NCI-H2171 (cell line): ENCODE measurements at regions not wholly inside any gene's neighbourhood (a gene's known extent, or its start where the extent isn't known, plus 50 kb on each side); places are given as distances from the start of the nearest gene placed in this dataset.
"Not testable (repeated sequence)": the region's sequence is repeated elsewhere in the genome, so short reads cannot be mapped to it uniquely, and the experiment has no call there.

Experiments
- DNase-seq: peaks from one replicate; lab custom pipeline; 2025; lab: John Stamatoyannopoulos, UW

DNA sequence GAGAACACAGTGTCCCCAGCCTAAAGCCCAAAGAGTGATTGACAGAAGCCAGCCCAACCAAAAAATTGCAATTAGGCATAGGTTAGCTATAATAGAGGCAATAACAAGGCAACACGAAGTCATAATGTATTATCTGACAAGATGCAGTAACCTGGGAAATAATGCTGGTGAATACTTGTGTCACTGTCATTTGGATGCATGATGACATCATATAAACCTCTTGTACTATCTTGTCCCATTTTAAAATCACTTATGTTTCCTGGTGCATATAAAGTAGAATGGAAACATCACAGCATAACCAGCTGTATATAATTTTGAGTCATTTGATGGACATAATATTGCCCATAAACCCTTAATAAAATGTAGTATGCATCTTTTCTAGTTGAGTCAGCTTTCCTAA lies 1138.3 kb upstream of the LRRTM3 start:
- no peak for DNase-seq

DNA sequence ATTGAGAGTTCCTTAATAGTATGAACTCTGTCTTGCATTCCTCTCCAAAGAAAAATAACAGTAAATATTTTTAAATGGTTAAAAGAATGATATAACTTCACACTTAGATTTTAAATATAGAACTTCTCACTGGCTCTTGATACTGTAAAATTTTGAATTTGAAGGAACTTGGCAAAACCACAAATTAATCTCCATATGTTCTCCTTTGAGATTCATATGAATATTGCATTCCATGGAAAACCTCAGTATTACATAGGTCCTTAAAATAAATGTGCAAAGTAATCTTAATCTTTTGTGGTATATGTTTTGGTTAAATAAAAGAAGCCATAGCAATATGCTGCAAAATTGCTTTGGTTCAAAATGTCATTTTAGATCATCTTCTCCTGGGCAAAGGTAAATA lies 1137.6 kb upstream of the LRRTM3 start:
- no peak for DNase-seq

DNA sequence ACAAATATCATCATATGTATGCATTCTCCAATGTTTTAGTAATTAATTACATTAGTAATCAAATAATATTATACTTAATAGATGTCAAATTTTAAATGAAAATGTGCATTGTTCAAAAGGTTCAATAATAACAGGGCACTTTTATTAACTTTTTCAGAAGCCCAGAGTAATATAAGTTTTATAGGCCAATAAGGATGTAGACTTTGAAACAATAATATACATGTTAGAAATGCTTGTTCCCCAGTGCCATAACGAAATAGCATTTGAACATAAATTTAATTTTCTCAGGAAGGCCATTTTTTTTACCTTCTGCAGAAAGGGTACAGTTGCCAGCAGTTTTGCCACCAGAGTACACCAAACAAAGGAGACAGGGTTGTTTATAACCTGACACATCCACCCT lies 1133.9 kb upstream of the LRRTM3 start:
- DNase-seq: no peak

DNA sequence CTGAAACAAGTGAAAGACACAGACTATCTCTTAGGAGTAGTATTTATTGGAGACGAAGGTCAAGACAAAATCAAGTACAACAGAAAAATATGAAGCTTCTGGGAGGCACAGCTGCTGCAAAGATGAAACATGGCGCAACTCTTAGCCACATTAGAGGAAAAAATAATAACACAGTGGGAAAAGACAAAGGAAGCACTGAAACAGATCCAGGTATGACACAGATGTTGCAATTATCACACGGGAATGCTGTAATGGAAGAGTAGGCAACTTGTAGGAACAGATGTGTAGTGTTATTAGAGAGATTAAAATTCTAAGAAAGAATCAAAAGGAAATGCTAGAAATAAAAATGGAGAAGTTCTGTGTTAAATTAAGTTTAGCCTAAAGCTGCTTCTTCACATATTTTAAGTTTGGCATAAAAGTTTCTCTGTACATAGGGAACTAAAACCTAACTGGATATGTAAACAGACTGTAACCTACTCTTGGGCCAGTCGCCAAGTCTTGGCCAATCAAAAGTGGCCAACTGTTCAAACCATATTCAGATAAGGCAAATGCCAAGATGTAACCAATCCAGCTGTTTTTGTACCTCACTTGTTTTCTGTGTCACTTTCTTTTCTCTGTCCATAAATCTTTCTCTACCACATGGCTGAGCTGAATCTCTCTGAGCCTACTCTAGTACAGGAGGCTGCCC lies 1132.0 kb upstream of the LRRTM3 start:
- DNase-seq: no peak

DNA sequence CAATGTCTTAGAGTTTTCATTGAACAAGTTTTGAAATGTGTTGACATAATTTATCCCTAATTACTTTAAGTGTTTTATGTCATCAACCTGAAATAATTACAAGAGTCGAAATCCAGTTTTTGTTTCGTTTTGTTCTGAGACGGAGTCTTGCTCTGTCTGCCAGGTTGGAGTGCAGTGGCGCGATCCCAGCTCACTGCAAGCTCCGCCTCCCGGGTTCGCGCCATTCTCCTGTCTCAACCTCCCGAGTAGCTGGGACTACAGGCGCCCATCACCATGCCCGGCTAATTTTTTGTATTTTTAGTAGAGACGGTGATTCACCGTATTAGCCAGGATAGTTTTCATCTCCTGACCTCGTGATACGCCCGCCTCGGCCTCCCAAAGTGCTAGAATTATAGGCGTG lies 1131.0 kb upstream of the LRRTM3 start:
- not testable (repeated sequence) for DNase-seq

DNA sequence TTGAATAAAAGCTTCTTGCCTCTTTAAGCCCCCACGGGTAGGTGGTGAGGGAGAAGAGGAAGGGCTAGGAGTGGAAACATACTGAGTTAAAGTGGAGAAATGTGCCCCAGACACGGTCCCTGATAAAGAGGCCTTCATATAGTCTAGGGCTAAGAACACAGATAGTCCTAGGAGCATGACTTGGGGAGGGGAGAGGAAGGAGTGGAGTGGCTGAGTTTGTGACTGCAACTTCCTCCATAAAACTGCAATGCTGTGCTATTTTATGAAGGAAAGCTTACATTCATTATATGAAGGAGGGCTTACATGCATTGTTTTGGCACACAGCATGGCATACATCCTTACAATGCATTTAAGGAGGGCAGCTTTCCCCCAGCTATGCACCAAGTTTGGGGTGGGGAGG lies 1129.4 kb upstream of the LRRTM3 start:
- DNase-seq: no peak

DNA sequence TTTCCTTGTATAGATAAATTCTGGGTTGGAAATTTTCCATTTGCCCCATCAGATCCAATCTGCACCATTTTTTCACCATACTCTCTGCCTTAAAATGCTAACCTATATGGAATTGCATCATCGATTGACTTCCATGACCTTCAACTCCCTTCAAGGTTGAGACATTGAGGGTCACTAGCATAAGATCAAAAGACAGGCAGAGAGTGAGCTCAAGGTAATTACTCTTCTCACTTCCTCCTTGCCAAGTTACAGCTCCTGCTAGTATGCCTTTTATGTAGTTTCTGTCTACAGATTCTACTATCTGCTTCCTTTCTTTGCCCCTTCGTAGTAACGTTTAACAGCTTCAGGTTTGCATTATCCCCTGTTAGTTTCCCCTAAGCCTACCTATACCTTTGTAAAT lies 1127.7 kb upstream of the LRRTM3 start:
- no peak for DNase-seq

DNA sequence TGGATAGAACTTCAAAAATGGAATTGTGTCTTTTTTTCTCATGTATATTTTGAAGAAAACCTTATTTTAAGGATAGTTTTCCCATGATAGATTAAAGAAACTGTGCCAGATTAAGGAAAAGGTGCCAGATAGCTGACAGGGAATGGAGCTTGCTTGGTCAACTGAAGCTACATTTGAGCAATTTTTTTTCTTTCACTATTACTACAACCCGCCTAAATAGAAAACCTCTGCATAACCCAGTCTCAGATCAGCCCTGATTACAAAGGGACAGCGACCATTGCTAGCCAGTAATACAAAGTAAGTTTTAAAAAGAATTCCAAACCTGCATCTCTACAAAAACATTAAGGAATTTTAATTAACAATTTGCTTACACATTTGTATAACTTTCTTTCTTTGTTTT lies 1123.4 kb upstream of the LRRTM3 start:
- DNase-seq: no peak

DNA sequence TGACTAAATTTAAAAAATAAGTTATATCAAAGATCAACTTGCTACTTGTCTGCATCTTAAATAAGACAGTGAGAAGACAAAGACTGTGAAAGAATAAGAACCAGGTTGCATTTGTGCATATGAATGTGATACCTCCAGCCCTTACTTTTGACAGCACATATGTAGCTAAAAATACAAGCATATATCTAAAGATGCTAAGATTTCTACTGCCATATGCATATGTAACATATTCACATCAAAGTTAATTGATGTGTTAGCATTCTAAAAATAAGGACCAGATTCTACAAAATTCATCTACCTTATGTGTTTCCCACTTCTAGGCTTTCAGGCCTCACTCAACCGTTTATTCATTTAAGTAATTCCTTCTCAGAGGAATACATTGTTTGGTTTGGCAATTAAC lies 1120.3 kb upstream of the LRRTM3 start:
- no peak for DNase-seq

DNA sequence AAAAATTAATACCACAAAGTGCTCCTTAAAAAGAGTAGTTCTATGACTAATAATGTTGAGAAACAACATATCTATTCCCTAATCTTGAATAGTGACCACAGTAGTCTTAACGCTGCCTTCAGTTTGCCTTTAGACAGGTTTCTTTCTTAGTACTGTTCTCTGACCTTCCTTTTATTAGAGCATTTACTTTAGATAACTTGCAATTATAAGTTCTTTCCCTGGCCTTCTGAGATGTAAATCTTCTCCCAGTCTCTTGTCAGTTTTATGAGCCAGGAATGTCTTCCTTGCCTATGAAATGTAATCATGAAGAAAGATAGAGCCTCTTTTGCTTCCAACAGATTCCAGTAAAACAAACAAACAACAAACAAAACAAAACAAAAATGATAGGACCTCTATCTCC lies 1119.8 kb upstream of the LRRTM3 start:
- no peak for DNase-seq

DNA sequence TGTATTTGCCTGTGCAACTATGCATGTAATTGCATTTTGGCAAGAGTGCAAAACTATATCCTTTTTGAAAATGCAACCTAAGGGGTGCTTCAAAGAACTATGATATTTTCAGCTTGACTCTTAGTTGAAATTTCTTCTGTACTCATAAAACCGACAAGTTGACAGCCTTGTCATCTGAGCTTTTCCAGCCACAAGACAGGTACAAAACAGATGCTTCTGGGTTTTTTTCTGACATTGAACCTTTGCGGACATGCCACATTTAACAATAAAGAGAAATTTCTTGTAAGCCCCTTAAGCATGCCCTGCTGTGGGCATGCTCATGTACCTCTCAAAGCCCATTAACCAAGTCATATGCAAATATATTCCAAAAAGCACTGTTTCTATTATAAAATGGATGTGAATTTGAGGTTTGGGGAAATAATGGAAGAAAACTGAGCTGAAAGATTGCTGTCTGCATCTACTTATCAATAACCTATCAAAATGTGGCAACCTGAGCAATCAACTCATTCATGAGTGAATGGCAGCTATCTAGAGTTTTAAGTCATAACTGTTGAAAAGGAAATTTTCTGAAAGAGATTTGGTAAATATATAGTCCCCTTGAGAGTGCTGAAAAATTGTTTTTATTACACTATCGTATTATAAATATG lies 1117.0 kb upstream of the LRRTM3 start:
- no peak for DNase-seq

DNA sequence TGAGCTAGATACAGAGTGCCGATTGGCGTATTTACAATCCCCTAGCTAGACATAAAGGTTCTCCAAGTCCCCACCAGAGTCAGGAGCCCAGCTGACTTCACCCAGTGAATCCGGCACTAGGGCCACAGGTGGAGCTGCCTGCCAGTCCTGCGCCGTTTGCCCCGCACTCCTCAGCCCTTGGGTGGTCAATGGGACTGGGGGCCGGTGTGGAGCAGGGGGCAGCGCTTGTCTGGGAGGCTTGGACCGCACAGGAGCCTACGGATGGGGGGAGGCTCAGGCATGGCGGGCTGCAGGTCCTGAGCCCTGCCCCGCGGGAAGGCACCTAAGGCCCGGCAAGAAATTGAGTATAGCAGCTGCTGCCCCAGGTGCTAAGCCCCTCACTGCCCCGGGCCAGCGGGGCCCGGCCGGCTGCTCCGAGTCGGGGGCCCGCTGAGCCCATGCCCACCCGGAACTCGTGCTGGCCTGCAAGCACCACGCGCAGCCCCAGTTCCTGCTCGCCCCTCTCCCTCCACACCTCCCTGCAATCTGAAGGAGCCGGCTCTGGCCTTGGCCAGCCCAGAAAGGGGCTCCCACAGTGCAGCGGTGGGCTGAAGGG lies 1113.8 kb upstream of the LRRTM3 start:
- DNase-seq: no peak

DNA sequence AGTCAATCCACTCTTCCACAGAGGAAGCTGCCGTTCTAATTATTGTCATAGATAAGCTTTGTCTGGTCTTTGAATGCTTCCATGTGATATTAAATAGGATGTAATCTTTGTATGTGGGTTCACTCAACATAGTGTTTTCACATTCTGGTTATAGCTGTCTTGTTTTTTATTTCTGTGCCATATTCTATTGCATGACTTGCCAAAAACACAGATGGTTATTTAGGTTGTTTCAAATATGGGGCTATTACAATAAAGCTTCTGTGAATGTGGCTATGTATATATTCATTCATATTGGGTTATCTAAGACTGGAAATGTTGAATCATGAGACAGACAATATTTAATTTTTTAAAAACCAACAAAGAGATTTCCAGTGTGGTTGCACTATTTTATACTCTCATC lies 1109.3 kb upstream of the LRRTM3 start:
- no peak for DNase-seq

DNA sequence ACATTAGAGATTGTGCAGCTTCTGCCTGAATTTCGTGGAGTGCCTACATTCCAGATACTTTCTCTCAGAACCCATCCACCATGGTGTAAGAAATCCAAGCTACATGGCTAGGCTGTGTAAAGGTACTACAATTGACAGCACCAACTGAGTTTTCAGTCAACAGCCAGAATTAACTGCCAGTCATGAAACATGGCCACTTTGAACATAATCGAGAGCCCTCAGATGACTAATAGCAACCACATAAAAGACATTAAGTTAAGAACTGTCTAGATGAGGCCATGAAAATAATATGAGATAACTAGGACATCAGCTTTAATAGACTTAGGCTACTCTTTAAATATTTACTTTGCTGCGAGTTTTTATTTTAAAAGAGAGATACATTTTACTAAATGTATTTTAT lies 1106.8 kb upstream of the LRRTM3 start:
- no peak for DNase-seq

DNA sequence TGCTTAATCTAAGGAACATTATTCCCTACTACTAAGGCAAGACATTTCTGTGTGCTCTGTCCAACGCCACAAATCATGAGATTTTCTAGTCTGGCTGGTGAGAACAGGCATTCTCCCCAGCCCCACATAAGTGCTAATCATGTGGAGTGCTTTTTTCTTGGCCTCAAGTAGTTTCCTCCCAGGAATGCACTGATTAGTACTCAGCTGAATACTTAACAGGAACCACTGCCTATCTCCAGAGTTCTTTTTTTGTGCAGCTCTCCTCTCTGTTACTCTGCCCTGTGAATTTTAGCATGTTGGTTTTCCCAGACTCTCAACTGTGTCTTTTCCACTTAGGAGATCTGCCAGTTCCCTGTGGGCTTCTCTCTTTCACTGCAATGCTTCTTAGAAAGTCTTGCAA lies 1098.5 kb upstream of the LRRTM3 start:
- no peak for DNase-seq

DNA sequence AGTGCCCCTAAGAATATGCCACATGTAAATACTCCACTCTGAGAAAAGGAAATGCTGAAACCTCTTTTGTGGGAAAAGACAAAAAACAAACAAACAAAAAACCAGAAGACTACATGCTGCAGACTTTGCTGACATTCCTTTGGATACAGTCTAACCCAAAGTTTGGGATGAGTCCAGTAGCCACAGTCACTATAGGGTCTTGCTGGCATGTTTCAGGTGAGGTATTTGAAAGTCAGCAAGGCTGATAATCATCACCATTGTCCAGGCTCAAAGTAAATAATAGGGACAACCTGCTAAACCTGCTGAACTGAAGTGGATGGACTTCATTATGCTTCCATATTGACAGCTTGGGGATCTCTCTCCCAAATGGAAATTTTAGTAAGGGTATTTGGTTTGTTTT lies 1087.0 kb upstream of the LRRTM3 start:
- DNase-seq: no peak

DNA sequence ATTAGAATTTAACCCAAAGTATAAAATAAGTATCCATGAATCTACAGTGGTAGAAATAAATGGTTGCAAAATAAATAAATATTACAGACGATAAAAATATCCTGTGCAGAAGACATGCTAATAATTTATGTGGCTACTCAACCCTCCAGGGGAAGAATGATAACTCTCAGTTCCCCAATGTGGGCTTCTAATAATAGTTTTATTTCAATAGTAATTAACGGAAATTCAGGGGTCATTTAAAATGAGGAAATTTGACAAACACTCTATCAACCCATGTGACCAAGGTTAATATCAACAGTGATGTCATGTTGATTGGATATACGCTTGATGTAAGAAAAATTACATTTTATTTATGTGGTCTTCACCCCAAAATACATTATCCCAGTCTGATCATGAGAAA lies 1082.6 kb upstream of the LRRTM3 start:
- DNase-seq: no peak

DNA sequence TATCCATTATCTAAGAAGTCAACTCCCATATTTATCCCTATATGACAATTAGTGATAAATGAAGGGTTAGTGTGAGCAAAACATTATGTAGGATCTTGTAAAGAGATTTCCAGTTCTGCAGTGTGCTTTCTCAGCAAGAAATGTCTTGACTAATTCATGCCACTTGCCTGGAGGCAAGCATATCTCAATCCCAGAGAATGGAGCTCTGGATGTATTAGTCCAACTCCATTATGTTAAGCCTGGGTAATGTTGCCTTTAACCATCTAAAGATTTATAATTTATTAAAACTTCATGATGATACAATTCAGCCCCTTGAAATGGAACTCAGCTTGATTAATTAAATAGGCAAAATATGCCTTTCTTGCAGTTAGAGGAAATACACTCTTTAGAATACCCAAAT lies 1079.9 kb upstream of the LRRTM3 start:
- no peak for DNase-seq

DNA sequence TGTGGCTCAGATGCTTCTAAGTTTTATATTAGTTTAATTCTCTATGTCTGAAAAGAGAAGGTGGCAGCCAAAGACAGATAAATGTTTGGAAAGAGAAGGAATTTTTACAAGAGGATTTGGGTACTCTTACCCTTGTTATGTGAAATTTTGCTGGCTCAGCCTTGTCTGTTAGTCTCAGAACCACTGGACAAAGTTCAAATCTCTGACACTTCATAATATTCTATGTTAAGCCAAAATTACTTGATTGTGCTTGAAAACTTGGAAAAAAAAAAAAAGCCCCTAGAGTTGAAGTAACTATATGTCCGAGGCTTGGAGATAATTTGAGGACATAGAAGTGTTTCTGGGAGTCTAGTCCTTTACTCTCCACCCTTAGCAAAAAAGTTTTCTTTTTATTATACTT lies 1079.3 kb upstream of the LRRTM3 start:
- DNase-seq: no peak

DNA sequence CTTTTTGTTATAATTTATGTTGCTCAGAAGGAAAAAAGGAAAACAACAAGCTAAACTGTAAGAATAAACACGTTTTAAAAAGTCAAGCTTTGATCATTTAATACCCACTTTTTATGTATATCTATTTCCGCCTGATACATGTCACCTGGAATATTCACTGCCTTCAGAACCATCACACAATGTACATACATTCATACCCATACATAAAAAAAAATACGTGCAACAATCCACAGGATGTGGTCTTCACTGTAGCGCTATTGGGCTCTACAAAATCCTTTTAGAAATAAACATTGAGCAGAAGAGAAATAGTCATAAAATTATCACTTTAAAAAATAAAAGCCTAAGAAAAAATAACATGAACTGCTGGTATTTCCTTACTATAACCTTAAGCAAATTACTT lies 1078.9 kb upstream of the LRRTM3 start:
- no peak for DNase-seq

DNA sequence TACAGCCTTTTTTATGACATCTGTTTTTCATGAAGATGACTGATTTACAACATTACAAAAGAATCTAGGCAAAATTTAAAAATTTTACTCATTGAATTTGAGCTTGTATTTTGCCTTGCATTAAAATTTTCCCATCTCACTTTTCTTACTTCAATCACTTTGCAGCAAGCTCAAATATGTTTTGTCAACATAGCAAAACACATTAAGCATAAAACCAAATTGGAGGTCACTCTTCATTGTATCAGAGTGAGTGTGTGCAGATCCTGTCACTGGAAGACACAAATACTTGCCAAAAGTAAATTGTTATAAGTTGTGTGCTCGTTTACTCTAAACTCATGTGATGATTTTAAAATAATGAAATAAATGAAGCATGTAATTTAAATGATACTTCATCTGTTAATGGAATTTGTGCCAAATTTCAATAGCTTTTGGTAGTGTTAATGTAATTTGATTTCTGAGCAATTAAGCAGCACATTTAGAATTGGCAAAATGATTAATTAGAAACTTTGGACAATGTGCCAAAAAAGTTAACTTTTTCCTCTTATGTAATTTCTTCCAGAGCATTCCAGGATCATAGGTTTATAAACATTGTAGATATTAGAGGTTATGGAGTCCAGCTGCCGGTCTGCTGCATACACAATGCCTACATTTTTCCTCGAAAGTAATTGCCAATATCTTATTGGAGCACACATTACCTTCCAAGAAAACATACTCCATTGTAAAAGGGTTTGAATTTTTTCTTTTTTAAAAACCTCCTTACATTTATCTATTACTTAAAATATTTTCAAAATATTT lies 1078.2 kb upstream of the LRRTM3 start:
- DNase-seq: no peak

DNA sequence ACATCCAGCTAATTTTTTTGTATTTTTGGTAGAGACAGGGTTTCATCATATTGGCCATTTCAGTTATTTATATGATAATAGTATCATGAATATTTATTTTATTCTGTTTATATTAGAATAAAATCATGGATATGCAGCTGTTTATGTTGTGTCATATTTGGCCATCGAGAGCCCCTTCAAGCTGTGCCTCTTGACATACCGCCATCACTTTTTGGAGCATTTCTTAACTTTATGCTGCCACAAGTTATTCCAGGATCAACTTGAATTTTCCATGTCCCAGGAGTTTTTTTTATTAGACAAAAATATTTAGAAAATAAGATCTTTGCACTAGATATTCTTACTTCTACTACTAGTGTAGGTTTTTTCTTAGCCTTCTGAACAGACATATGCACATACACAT lies 1067.0 kb upstream of the LRRTM3 start:
- no peak for DNase-seq

DNA sequence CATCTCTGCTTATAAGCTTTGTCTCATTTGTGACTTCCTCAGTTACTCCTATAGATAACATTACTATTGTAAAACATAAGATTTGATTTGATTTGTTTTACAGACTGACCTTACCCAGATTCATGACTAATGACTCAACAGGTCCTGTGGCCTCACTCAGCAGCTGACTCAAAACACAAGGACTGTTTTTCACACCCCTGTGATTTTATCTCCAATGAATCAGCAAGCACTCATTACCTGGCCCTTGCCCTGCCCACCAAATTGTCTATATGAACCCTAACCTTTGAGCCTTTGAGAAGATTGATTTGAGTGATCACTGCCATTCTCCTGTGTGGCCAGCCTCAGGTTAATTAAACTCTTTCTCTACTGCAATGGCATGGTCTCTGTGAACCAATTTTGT lies 1064.6 kb upstream of the LRRTM3 start:
- DNase-seq: no peak
